ENCODE measurements at regions not wholly inside any gene's neighbourhood (a gene's known extent, or its start where the extent isn't known, plus 50 kb on each side); places are given as distances from the start of the nearest gene placed in this dataset.

- H3K9ac ChIP-seq (ENCODE audit: extremely low read depth, low read length, poor library complexity, severe bottlenecking) = no peak overlapping the region
- TF ChIP-seq, protein P1, sequence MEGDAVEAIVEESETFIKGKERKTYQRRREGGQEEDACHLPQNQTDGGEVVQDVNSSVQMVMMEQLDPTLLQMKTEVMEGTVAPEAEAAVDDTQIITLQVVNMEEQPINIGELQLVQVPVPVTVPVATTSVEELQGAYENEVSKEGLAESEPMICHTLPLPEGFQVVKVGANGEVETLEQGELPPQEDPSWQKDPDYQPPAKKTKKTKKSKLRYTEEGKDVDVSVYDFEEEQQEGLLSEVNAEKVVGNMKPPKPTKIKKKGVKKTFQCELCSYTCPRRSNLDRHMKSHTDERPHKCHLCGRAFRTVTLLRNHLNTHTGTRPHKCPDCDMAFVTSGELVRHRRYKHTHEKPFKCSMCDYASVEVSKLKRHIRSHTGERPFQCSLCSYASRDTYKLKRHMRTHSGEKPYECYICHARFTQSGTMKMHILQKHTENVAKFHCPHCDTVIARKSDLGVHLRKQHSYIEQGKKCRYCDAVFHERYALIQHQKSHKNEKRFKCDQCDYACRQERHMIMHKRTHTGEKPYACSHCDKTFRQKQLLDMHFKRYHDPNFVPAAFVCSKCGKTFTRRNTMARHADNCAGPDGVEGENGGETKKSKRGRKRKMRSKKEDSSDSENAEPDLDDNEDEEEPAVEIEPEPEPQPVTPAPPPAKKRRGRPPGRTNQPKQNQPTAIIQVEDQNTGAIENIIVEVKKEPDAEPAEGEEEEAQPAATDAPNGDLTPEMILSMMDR (conservative IDR thresholded peaks at IDR 0.05) = no peak
- no peaks in the 10 kb centered on the region for H3K36me3 Mint-ChIP-seq (ENCODE audit: low read depth)
- H3K4me3 ChIP-seq (ENCODE audit: low read length) = no peak overlapping the region
- no peak overlapping the region for H3K27ac ChIP-seq (ENCODE audit: low read depth, low read length)
- DNase-seq = no peak
- no peaks in the 10 kb centered on the region for H3K36me3 ChIP-seq (ENCODE audit: control insufficient read depth, insufficient read depth, low read length)
- no peaks in the 10 kb centered on the region for H3K9me3 ChIP-seq (ENCODE audit: control insufficient read depth, low read length)
- no peaks in the 10 kb centered on the region for H3K4me1 ChIP-seq (ENCODE audit: control insufficient read depth, insufficient read depth, low read length)
- H3K4me3 Mint-ChIP-seq = no peak overlapping the region
- no peaks in the 10 kb centered on the region for H3K27me3 ChIP-seq (ENCODE audit: control insufficient read depth, insufficient read depth, low read length, poor library complexity, severe bottlenecking)
- H3K4me1 Mint-ChIP-seq = no peaks in the 10 kb centered on the region
- H3K27me3 Mint-ChIP-seq (ENCODE audit: insufficient read depth) = no peaks in the 10 kb centered on the region
- peaks cover 1% of the 10 kb centered on the region for H3K9me3 Mint-ChIP-seq
- WGBS, 2 experiments (ENCODE audit: insufficient coverage in 1 of 2, insufficient read length in 1 of 2) = 96 to 100% methylated on average over 1 to 3 of the region's 3 CpGs
- no peak overlapping the region for H3K27ac Mint-ChIP-seq
Measured at GRCh38 chr6:84392261-84392660, 164.8 kb upstream of the CEP162 start.

- Histone ChIP-seq H3K4me1 (ENCODE audit: control insufficient read depth, insufficient read depth, low read length) (no peaks in the 10 kb centered on the region), H3K4me3 (ENCODE audit: low read length) (no peak overlapping the region), H3K9me3 (ENCODE audit: control insufficient read depth, low read length) (no peaks in the 10 kb centered on the region), H3K9ac (ENCODE audit: extremely low read depth, low read length, poor library complexity, severe bottlenecking) (no peak overlapping the region), H3K36me3 (ENCODE audit: control insufficient read depth, insufficient read depth, low read length) (no peaks in the 10 kb centered on the region), H3K27me3 (ENCODE audit: control insufficient read depth, insufficient read depth, low read length, poor library complexity, severe bottlenecking) (no peaks in the 10 kb centered on the region), H3K27ac (ENCODE audit: low read depth, low read length) (no peak overlapping the region)
- no peak overlapping the region for H3K27ac Mint-ChIP-seq
- TF ChIP-seq, protein P1 (conservative IDR thresholded peaks at IDR 0.05) = no peak
- H3K4me3 Mint-ChIP-seq = no peak overlapping the region
- H3K4me1 Mint-ChIP-seq = no peaks in the 10 kb centered on the region
- WGBS, 2 experiments (ENCODE audit: insufficient coverage in 1 of 2, insufficient read length in 1 of 2) = 92% methylated on average over 2 of the region's 2 CpGs; no CpG with 5 or more reads in 1 of the 2 experiments
- H3K9me3 Mint-ChIP-seq = peaks cover 8% of the 10 kb centered on the region
- no peaks in the 10 kb centered on the region for H3K36me3 Mint-ChIP-seq (ENCODE audit: low read depth)
- no peak for DNase-seq
- no peaks in the 10 kb centered on the region for H3K27me3 Mint-ChIP-seq (ENCODE audit: insufficient read depth)
Measured at GRCh38 chr6:84390851-84391250, 163.4 kb upstream of the CEP162 start.

DNA sequence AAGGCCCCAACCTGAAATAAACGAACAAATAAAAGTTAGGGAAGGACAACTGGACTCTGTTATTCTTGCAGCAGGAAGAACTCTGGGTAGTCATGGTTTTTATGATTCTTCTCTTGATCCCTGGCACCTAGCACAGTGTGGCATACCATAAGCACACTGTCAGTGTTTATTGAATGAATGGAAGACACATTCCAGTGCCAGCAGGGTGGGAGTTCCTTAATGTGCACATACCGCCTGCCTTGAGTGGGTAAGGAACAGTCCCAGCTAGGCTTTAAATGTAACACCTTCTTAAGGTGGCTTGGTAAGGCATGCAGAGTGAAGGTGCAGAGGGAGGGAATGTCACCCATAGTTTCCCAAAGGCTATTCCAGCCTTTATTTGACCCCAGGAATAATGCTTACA, 162.9 kb upstream of the CEP162 start:
- 78% methylated on average over 2 of the region's 2 CpGs; no CpG with 5 or more reads in 1 of the 2 experiments for WGBS, 2 experiments (ENCODE audit: insufficient coverage in 1 of 2, insufficient read length in 1 of 2)
- Histone ChIP-seq H3K27me3 (ENCODE audit: control insufficient read depth, insufficient read depth, low read length, poor library complexity, severe bottlenecking) (no peaks in the 10 kb centered on the region), H3K4me1 (ENCODE audit: control insufficient read depth, insufficient read depth, low read length) (no peaks in the 10 kb centered on the region), H3K4me3 (ENCODE audit: low read length) (no peak overlapping the region), H3K9me3 (ENCODE audit: control insufficient read depth, low read length) (no peaks in the 10 kb centered on the region), H3K27ac (ENCODE audit: low read depth, low read length) (no peak overlapping the region), H3K36me3 (ENCODE audit: control insufficient read depth, insufficient read depth, low read length) (no peaks in the 10 kb centered on the region), H3K9ac (ENCODE audit: extremely low read depth, low read length, poor library complexity, severe bottlenecking) (no peak overlapping the region)
- Mint-ChIP-seq H3K4me3 (no peak overlapping the region), H3K4me1 (no peaks in the 10 kb centered on the region), H3K9me3 (peaks cover 10% of the 10 kb centered on the region), H3K27me3 (ENCODE audit: insufficient read depth) (no peaks in the 10 kb centered on the region), H3K36me3 (ENCODE audit: low read depth) (no peaks in the 10 kb centered on the region), H3K27ac (no peak overlapping the region)
- DNase-seq = no peak
- TF ChIP-seq, protein P1 (conservative IDR thresholded peaks at IDR 0.05) = no peak
